Neural progenitor cell (in vitro differentiated cells): ENCODE measurements at regions not wholly inside any gene's neighbourhood (a gene's known extent, or its start where the extent isn't known, plus 50 kb on each side); places are given as distances from the start of the nearest gene placed in this dataset.

Source experiments
- DNase-seq: peaks from one replicate; pipeline ENCODE4 v3.0.0-alpha.2; 2016; ENCODE audit warnings: low spot score
- H2AFZ ChIP-seq: fragments of 200-600 bp; sonication (generic); replicated peaks from 2 replicates; pipeline ENCODE4 v1.6.1; 2016; ENCODE audit warnings: antibody characterized with exemption
- H3F3A ChIP-seq: fragments of 200-600 bp; sonication (generic); 2 replicates; pipeline ENCODE4 v1.6.1; 2016; ENCODE audit warnings: antibody characterized with exemption, low read depth
- H3K27ac ChIP-seq: fragments of 200-600 bp; sonication (generic); 2 replicates; pipeline ENCODE4 v1.5.1; 2016; ENCODE audit warnings: mild to moderate bottlenecking
- H3K27me3 ChIP-seq: fragments of 200-600 bp; sonication (generic); 2 replicates; pipeline ENCODE4 v1.6.1; 2016; ENCODE audit warnings: mild to moderate bottlenecking, moderate library complexity
- H3K36me3 ChIP-seq: fragments of 200-600 bp; sonication (generic); 2 replicates; pipeline ENCODE4 v1.5.1; 2016
- H3K4me1 ChIP-seq: fragments of 200-600 bp; sonication (generic); 2 replicates; pipeline ENCODE4 v1.6.1; 2016; ENCODE audit warnings: mixed run types
- H3K4me2 ChIP-seq: fragments of 200-600 bp; sonication (generic); 2 replicates; pipeline ENCODE4 v1.6.1; 2016
- H3K4me3 ChIP-seq: fragments of 200-600 bp; sonication (generic); 2 replicates; pipeline ENCODE4 v1.5.1; 2016
- H3K79me2 ChIP-seq: fragments of 200-600 bp; sonication (generic); 2 replicates; pipeline ENCODE4 v1.6.1; 2016; ENCODE audit warnings: low read depth
- H3K9ac ChIP-seq: fragments of 200-600 bp; sonication (generic); 2 replicates; pipeline ENCODE4 v1.6.1; 2016
- H3K9me3 ChIP-seq: fragments of 200-600 bp; sonication (generic); 2 replicates; pipeline ENCODE4 v1.5.1; 2016; ENCODE audit warnings: low read depth
- H4K20me1 ChIP-seq: fragments of 200-600 bp; sonication (generic); 2 replicates; pipeline ENCODE4 v1.6.1; 2016; ENCODE audit warnings: low read depth
- H3K27ac Mint-ChIP-seq: 3 replicates; pipeline ENCODE4 v1.8.0; 2021; ENCODE audit warnings: mixed read lengths
- H3K27me3 Mint-ChIP-seq: 2 replicates; pipeline ENCODE4 v1.8.0; 2022; ENCODE audit warnings: low read depth, mild to moderate bottlenecking, inconsistent platforms, moderate library complexity, mixed read lengths; ENCODE audit not compliant: insufficient read depth
- H3K36me3 Mint-ChIP-seq: 3 replicates; pipeline ENCODE4 v1.8.0; 2021; ENCODE audit warnings: mixed read lengths
- H3K4me1 Mint-ChIP-seq: 3 replicates; pipeline ENCODE4 v1.8.0; 2021; ENCODE audit warnings: mixed read lengths
- H3K4me3 Mint-ChIP-seq: 3 replicates; pipeline ENCODE4 v1.8.0; 2021; ENCODE audit warnings: mild to moderate bottlenecking, moderate library complexity, mixed read lengths
- H3K9me3 Mint-ChIP-seq: 3 replicates; pipeline ENCODE4 v1.8.0; 2020; ENCODE audit warnings: mixed read lengths
- CTCF ChIP-seq: fragments of 200-600 bp; sonication (generic); IDR thresholded peaks from 2 replicates; pipeline ENCODE4 v1.5.1; 2017; ENCODE audit warnings: antibody characterized with exemption, mild to moderate bottlenecking
- EZH2 ChIP-seq: fragments of 200-600 bp; sonication (generic); IDR thresholded peaks from 2 replicates; pipeline ENCODE4 v1.6.1; 2017; ENCODE audit warnings: antibody characterized with exemption, mild to moderate bottlenecking, moderate library complexity
- EZH2phosphoT487 ChIP-seq: fragments of 200-600 bp; sonication (generic); IDR thresholded peaks from 2 replicates; pipeline ENCODE4 v1.6.1; 2017; ENCODE audit warnings: antibody characterized with exemption

GRCh38 chr20:57807401-57808263 is 97.8 kb upstream of the PMEPA1 start:
- H4K20me1 ChIP-seq: no peaks in the 10 kb centered on the region
- H3K27me3 ChIP-seq: no peaks in the 10 kb centered on the region
- H3K27me3 Mint-ChIP-seq: peaks cover 4% of the 10 kb centered on the region
- H3K27ac Mint-ChIP-seq: no peak overlapping the region
- no peaks in the 10 kb centered on the region for H3K9me3 ChIP-seq
- H3K4me3 ChIP-seq: no peak overlapping the region
- peaks cover 9% of the 10 kb centered on the region for H3K4me1 ChIP-seq
- peaks cover 38% of the 10 kb centered on the region for H3K4me1 Mint-ChIP-seq
- H3K36me3 Mint-ChIP-seq: no peaks in the 10 kb centered on the region
- H3K9me3 Mint-ChIP-seq: no peaks in the 10 kb centered on the region
- no peak overlapping the region for H3K9ac ChIP-seq
- no peak overlapping the region for H3K27ac ChIP-seq
- H3K36me3 ChIP-seq: no peaks in the 10 kb centered on the region
- H3K79me2 ChIP-seq: no peaks in the 10 kb centered on the region
- no peak for DNase-seq
- no peak overlapping the region for H3K4me3 Mint-ChIP-seq
- no peak overlapping the region for H3K4me2 ChIP-seq
- no peaks in the 10 kb centered on the region for H3F3A ChIP-seq
- H2AFZ ChIP-seq: no peak overlapping the region
- TF ChIP-seq EZH2phosphoT487 (no peak), CTCF (no peak)

GRCh38 chr20:57806975-57807374 is 97.2 kb upstream of the PMEPA1 start:
- Histone ChIP-seq H3K27me3 (no peaks in the 10 kb centered on the region), H3K4me2 (no peak overlapping the region), H3K4me3 (no peak overlapping the region), H4K20me1 (no peaks in the 10 kb centered on the region), H3K4me1 (peaks cover 9% of the 10 kb centered on the region), H3F3A (no peaks in the 10 kb centered on the region), H2AFZ (no peak overlapping the region), H3K27ac (no peak overlapping the region), H3K9me3 (no peaks in the 10 kb centered on the region), H3K9ac (no peak overlapping the region), H3K79me2 (no peaks in the 10 kb centered on the region), H3K36me3 (no peaks in the 10 kb centered on the region)
- TF ChIP-seq EZH2 (no peak), EZH2phosphoT487 (no peak), CTCF (no peak)
- no peaks in the 10 kb centered on the region for H3K36me3 Mint-ChIP-seq
- peaks cover 36% of the 10 kb centered on the region for H3K4me1 Mint-ChIP-seq
- H3K27ac Mint-ChIP-seq: no peak overlapping the region
- peaks cover 4% of the 10 kb centered on the region for H3K27me3 Mint-ChIP-seq
- DNase-seq: no peak
- H3K4me3 Mint-ChIP-seq: no peak overlapping the region
- no peaks in the 10 kb centered on the region for H3K9me3 Mint-ChIP-seq

GRCh38 chr20:57806476-57806875 is 96.7 kb upstream of the PMEPA1 start:
- Histone ChIP-seq H3K4me3 (no peak overlapping the region), H3K27me3 (no peaks in the 10 kb centered on the region), H3K9ac (no peak overlapping the region), H3F3A (no peaks in the 10 kb centered on the region), H2AFZ (no peak overlapping the region), H3K79me2 (no peaks in the 10 kb centered on the region), H4K20me1 (no peaks in the 10 kb centered on the region), H3K27ac (no peak overlapping the region), H3K4me1 (peaks cover 8% of the 10 kb centered on the region), H3K4me2 (no peak overlapping the region), H3K9me3 (no peaks in the 10 kb centered on the region), H3K36me3 (no peaks in the 10 kb centered on the region)
- TF ChIP-seq EZH2: no peak
- no peak for TF ChIP-seq CTCF
- TF ChIP-seq EZH2phosphoT487: no peak
- Mint-ChIP-seq H3K4me1 (peaks cover 33% of the 10 kb centered on the region), H3K27me3 (peaks cover 4% of the 10 kb centered on the region), H3K4me3 (no peak overlapping the region), H3K27ac (no peak overlapping the region), H3K36me3 (no peaks in the 10 kb centered on the region), H3K9me3 (no peaks in the 10 kb centered on the region)
- no peak for DNase-seq
